ENCODE measurements at regions not wholly inside any gene's neighbourhood (a gene's known extent, or its start where the extent isn't known, plus 50 kb on each side); places are given as distances from the start of the nearest gene placed in this dataset.

DNA sequence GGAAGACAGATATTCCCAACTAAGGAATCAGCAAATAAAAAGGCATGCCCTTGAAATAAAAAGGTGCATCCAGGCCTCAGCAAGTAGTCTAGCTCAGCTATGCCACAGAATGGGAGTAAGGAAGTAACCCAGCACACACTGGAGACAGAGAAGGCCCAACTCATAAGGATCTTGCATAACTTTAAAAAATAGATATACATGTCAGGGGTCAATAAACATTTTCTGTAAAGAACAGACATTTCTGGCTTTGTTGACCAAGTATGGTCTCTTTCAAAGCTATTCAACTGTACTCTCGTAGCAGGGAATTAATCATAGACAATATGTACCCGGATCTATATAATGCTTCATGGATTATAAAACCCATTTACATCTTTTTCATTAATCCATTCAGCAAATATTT is 449.3 kb downstream of the TAFA4 start:
- TF ChIP-seq EP300 (IDR thresholded peaks at IDR 0.05) (no peak), POLR2A (IDR thresholded peaks at IDR 0.05) (no peak)
- TF ChIP-seq, protein P1, sequence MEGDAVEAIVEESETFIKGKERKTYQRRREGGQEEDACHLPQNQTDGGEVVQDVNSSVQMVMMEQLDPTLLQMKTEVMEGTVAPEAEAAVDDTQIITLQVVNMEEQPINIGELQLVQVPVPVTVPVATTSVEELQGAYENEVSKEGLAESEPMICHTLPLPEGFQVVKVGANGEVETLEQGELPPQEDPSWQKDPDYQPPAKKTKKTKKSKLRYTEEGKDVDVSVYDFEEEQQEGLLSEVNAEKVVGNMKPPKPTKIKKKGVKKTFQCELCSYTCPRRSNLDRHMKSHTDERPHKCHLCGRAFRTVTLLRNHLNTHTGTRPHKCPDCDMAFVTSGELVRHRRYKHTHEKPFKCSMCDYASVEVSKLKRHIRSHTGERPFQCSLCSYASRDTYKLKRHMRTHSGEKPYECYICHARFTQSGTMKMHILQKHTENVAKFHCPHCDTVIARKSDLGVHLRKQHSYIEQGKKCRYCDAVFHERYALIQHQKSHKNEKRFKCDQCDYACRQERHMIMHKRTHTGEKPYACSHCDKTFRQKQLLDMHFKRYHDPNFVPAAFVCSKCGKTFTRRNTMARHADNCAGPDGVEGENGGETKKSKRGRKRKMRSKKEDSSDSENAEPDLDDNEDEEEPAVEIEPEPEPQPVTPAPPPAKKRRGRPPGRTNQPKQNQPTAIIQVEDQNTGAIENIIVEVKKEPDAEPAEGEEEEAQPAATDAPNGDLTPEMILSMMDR (IDR thresholded peaks at IDR 0.05), result no peak

All from ovary (tissue), 3 donors.